ENCODE measurements at regions not wholly inside any gene's neighbourhood (a gene's known extent, or its start where the extent isn't known, plus 50 kb on each side); places are given as distances from the start of the nearest gene placed in this dataset.
"Not testable (repeated sequence)": the region's sequence is repeated elsewhere in the genome, so short reads cannot be mapped to it uniquely, and the experiment has no call there.

DNA sequence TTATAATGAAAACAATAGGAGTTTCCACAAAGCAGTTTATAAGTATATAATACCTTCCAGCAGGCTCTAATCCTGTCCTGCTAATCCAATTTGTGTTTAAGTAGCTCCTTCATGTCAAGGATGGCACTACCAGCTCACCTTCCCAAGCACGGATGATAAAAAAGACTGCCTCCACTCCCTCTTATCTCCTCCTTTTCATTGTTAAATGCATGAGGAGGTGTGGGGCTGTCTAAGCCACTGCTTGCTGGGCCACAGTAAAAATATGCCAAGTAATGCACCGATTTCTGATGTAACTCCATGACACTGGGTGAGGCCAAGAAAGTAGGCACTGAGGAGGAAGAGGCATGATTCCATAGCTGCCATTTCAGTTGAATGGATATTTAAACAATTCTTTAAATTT lies 193.1 kb downstream of the ZIC5 start:
- DNase-seq, result no peak

GRCh38 chr13:99777873-99778272 lies 193.7 kb downstream of the ZIC5 start:
- no peak for DNase-seq

DNA sequence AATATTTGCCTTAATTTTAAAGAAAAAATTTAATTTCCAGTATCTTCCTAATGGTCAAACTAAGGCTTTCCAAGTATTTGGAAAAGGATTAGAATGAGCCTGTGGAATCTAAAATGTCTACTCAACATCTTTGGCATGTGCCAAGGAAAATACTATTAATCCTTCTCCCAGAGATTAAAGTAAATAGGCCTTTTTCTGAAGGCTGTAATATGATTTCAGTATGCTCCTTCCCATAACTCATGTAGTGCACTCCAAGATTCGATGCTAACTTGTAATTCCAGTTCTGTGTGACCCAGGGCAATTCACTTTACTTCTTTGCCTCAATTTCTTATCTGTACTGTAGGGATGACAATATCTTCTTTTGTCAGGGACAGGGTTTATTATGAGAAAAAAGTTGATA lies 196.9 kb downstream of the ZIC5 start:
- no peak for DNase-seq

DNA sequence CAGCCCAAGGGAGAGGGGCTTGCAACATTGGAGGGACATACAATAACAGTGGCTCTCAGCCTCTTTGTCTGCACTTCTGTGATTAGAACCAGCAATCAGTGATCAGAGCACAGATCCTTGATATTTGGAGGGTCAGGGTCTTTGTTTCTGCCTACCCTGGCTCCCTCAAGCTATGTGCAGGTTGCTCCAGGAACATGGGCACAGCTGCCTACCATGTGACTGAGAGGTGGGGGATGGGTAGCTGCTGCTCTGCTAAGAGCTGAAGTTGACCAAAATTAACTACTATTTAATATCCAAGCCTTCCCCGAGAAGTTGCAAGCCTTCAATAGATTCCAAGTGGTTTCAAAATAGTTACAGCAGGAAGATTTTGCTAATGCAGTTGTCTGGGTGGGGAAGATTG lies 202.6 kb downstream of the ZIC5 start:
- no peak for DNase-seq

DNA sequence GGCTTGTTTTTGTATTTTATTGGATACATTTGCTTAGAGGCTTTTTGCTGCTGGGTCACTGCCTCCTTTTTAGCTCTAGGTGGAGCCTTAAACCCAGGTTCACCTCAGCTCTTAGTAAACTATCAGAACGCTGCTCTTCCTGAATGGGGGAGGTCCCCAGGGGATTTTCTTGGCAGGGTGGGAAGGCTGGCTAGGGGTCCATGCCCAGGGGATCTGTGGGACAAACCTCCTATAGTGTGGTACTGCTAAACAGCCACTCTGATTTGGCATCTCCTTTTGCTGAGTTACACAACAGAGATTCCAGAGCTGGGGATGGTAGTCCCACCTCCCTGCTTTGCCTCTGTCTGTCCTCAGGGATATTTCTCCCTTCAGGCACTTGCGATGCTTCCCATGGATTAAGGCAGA lies 204.9 kb downstream of the ZIC5 start:
- no peak for DNase-seq

- DNase-seq, result no peak
Measured at GRCh38 chr13:99765869-99766268, 205.7 kb downstream of the ZIC5 start.

DNA sequence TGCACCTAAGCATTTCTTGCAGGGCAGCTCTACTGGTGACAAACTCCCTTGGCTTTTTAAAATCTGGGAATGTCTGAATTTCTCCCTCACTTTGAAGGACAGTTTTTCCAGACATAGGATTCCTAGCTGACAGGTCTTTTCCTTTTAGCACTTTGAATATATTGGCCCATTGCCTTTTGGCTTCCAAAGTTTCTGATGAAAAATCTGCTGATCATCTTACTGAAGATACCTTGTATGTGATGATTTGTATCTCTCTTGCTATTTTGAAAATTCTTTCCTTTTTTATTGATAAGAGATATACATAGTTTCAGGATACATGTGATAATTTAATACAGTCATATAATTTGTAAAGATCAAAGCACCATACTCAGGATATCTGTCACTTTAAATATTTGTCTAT lies 211.1 kb downstream of the ZIC5 start:
- DNase-seq, result no peak

- DNase-seq, result no peak
Measured at GRCh38 chr13:99759163-99759552, 212.4 kb downstream of the ZIC5 start.

DNA sequence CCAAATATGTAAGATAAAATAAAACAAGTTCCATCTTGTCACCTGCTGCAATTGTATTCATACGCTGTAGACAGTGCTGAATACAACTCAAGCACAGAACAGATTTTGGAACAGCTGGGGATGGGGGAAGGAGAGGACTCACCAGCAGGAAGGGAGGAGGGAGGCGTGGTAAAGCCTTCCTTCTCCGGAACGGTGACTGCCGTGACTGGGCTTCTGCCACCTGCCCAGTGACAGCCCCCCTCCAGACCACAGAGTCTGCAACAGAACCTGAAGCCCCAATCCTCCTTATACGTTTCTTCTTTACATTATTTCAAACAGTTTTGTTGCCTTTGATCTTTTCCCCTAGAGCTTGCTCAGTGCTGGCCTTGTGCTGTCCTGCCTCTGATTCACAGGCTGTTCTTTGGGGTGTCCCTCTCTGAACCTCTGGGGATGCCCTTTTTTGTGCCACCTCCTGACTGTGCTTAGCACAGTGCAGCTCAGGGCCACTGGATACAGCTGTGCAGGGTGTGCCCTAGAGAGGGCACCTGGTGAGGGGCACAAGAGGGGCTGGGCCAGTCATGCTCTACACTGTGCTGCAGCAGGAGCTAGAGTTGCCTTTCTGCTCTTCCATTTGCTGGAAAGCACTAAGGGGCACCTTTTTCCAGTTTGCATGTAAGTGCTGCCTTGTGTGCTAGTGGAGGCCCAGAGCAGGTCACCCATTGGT lies 213.0 kb downstream of the ZIC5 start:
- no peak for DNase-seq

- no peak for DNase-seq
Measured at GRCh38 chr13:99757756-99758459, 213.7 kb downstream of the ZIC5 start.

DNA sequence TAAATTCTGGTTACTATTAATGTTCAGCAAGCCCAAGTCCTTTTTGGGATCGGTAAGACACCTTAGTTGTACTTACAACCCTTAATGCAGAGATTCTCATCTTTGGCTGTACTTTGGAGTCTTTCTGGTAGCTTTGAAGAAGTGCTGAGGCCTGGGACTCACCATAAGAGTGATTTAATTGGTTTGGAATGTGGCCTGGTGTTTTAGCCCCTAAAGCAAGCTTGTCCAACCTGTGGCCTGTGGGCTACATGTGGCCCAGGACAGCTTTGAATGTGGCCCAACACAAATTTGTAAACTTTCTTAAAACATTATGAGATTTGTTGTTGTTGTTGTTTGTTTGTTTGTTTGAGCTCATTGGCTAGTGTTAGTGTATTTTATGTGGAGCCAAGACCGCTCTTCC lies 215.3 kb downstream of the ZIC5 start:
- DNase-seq, result no peak

- DNase-seq, result not testable (repeated sequence)
Measured at GRCh38 chr13:99754750-99755149, 216.8 kb downstream of the ZIC5 start.

- DNase-seq, result no peak
Measured at GRCh38 chr13:99752373-99752772, 219.2 kb downstream of the ZIC5 start.

- no peak for DNase-seq
Measured at GRCh38 chr13:99751517-99752199, 219.9 kb downstream of the ZIC5 start.

GRCh38 chr13:99750951-99751350 lies 220.6 kb downstream of the ZIC5 start:
- no peak for DNase-seq

GRCh38 chr13:99749271-99750019 lies 222.1 kb downstream of the ZIC5 start:
- DNase-seq, result no peak

- DNase-seq, result no peak
Measured at GRCh38 chr13:99747403-99747710, 224.2 kb downstream of the ZIC5 start.

DNA sequence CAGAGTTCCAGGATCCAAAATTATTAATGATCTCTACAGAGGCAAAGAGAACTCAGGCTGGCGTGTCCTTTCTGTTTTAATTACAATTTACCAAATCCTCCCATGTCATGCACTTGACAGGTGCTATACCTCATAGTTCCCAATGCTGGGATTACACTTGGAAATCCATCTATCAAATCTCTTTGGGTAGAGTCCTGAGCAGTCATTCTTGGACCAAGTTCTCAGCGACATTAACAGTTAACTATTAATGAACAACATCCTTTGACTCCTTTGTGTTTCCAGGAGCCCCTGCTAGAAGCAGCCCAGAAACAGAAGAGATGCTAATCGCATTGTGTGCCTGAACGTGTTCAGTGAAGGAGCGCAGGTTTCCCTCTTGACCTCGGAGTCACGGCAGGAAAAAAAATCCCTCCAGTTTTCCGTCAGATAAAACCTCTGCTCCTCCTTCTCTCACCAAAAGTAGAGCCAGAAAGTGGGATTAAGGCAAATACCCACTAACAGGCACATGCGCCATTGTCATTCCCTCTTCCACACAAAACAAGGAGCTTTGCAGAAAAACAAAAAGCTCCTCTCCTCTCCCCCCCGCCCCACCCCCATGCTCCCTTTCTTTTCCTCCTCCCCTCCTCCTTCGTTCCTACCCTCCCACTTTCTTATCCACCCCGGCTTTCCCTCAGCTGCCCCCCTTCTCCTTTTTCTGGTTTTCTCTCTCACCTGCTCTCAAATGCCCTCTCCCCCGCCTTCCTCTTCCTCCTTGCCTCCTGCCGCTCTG lies 224.7 kb downstream of the ZIC5 start:
- DNase-seq, result no peak

DNA sequence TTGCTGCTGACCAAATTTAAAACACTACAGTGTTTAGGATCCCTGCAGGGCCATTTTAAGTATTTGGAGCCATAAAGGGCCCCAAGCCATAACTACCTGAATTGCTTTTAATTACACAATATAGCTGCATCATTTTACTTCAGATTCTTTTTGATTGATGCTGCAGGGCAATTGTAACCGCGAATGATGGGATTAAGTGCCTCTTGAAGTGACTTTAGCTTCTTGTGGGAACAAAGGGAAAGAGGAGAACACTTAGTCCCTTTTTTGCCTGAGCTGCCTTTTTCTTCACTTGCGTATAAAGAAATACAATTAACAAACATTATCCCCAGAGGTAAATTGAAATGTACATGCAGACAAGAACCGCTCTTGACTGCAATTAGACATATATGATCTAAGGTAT lies 228.5 kb downstream of the ZIC5 start:
- DNase-seq, result no peak

DNA sequence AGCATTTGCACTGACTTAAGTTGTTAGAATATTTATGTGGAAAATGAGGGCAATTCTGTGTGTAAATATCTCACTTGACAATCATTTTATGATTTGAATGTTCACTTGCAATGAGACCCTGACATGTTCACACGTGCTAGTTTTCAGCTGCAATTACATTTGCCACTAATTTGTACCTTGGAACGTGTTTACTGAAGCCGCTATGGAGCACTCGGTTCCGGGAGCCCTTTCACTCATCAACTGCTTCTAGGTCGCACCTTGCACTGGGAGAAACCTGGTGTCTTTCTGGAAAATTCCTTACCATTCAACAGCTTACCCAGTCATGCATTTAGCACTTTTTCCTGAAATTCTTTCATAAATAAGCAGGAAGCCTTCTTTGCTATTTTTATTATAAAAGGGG lies 229.6 kb downstream of the ZIC5 start:
- no peak for DNase-seq

GRCh38 chr13:99740251-99740979 lies 231.2 kb downstream of the ZIC5 start:
- no peak for DNase-seq

Measured in right lung (tissue), 2 donors.